NB4 (cell line): ENCODE measurements at regions not wholly inside any gene's neighbourhood (a gene's known extent, or its start where the extent isn't known, plus 50 kb on each side); places are given as distances from the start of the nearest gene placed in this dataset.

Experiments used
- DNase-seq: peaks from one replicate; pipeline ENCODE4 v3.0.0; 2010; ENCODE audit warnings: low read depth
- H3K4me3 ChIP-seq: one replicate; pipeline ENCODE4 v1.5.1; 2011; ENCODE audit warnings: mild to moderate bottlenecking, low read depth, low read length, moderate library complexity
- CTCF ChIP-seq: IDR thresholded peaks from one replicate; pipeline ENCODE4 v1.5.1; 2012; ENCODE audit warnings: low read depth, low read length
- MAX ChIP-seq: IDR thresholded peaks from 2 replicates; pipeline ENCODE4 v1.6.1; 2011; ENCODE audit warnings: low read depth, low read length
- MYC ChIP-seq: IDR thresholded peaks from 2 replicates; pipeline ENCODE4 v1.6.1; 2011; ENCODE audit warnings: low read depth, low read length
- POLR2A ChIP-seq: IDR thresholded peaks from 2 replicates; pipeline ENCODE4 v1.6.1; 2011; ENCODE audit warnings: mild to moderate bottlenecking; ENCODE audit not compliant: insufficient read length; ENCODE audit errors: extremely low read depth

- no peak overlapping the region for H3K4me3 ChIP-seq
Measured at GRCh38 chr6:14618759-14619418, 501.3 kb downstream of the CD83 start.

GRCh38 chr6:14619419-14619781 is 501.8 kb downstream of the CD83 start:
- no peak for DNase-seq
- H3K4me3 ChIP-seq: no peak overlapping the region
- TF ChIP-seq CTCF (no peak), MYC (no peak), MAX (no peak), POLR2A (no peak)

More at GRCh38 chr6:14618759-14619418, 501.3 kb downstream of the CD83 start:
- TF ChIP-seq CTCF: no peak
- no peak for TF ChIP-seq MAX
- TF ChIP-seq POLR2A: no peak
- no peak for TF ChIP-seq MYC
- no peak for DNase-seq

- no peak for TF ChIP-seq CTCF
- TF ChIP-seq MAX: no peak
- no peak for TF ChIP-seq POLR2A
- TF ChIP-seq MYC: no peak
- no peak overlapping the region for H3K4me3 ChIP-seq
- DNase-seq: no peak
Measured at GRCh38 chr6:14620522-14620921, 502.9 kb downstream of the CD83 start.

- H3K4me3 ChIP-seq: no peak overlapping the region
- no peak for DNase-seq
- no peak for TF ChIP-seq CTCF
- TF ChIP-seq POLR2A: no peak
- TF ChIP-seq MAX: no peak
- TF ChIP-seq MYC: no peak
Measured at GRCh38 chr6:14621518-14621917, 503.9 kb downstream of the CD83 start.

- no peak for DNase-seq
- TF ChIP-seq MAX (no peak), CTCF (no peak), POLR2A (no peak), MYC (no peak)
Measured at GRCh38 chr6:14622085-14622484, 504.5 kb downstream of the CD83 start.

GRCh38 chr6:14622909-14623505 is 505.4 kb downstream of the CD83 start:
- TF ChIP-seq CTCF: no peak
- no peak for TF ChIP-seq MYC
- no peak for TF ChIP-seq POLR2A
- no peak for TF ChIP-seq MAX
- DNase-seq: no peak
- no peak overlapping the region for H3K4me3 ChIP-seq

More at GRCh38 chr6:14622085-14622484, 504.5 kb downstream of the CD83 start:
- H3K4me3 ChIP-seq: no peak overlapping the region
